Upper lobe of left lung (tissue), 6 donors: ENCODE measurements at regions not wholly inside any gene's neighbourhood (a gene's known extent, or its start where the extent isn't known, plus 50 kb on each side); places are given as distances from the start of the nearest gene placed in this dataset.

Source experiments
- ATAC-seq, 2 donors: fragments of 200-7000 bp; cut with Tn5 transposase; one replicate each; pipeline ENCODE4 v1.9.1; 2022; ENCODE audit warnings: mild to moderate bottlenecking in 2 of 2, moderate library complexity in 2 of 2; ENCODE audit not compliant: low FRiP score in 2 of 2
- DNase-seq, 2 donors: peaks; one replicate each; pipeline ENCODE4 v3.0.0-alpha.2; 2019 to 2020
- H3K27ac ChIP-seq, 4 donors: fragments of 200-600 bp; sonication (generic); one replicate each; pipeline ENCODE4 v1.5.1; 2016 to 2019
- H3K27me3 ChIP-seq, 4 donors: fragments of 200-600 bp; sonication (generic); one replicate each; pipeline ENCODE4 v1.5.1; 2017 to 2019
- H3K36me3 ChIP-seq, 4 donors: fragments of 200-600 bp; sonication (generic); one replicate each; pipeline ENCODE4 v1.5.1; 2016 to 2019
- H3K4me1 ChIP-seq, 4 donors: fragments of 200-600 bp; sonication (generic); one replicate each; pipeline ENCODE4 v1.5.1; 2018 to 2019
- H3K4me3 ChIP-seq, 4 donors: fragments of 200-600 bp; sonication (generic); one replicate each; pipeline ENCODE4 v1.5.1; 2017 to 2019; ENCODE audit warnings: mild to moderate bottlenecking in 2 of 4, moderate library complexity in 1 of 4
- H3K9me3 ChIP-seq, 4 donors: fragments of 200-600 bp; sonication (generic); one replicate each; pipeline ENCODE4 v1.5.1; 2018 to 2019
- EP300 ChIP-seq, 4 donors: sonication (generic); formaldehyde crosslinking; IDR thresholded peaks; one replicate each; pipeline ENCODE4 v1.5.1; 2017; ENCODE audit warnings: antibody characterized with exemption in 4 of 4, control low read depth in 2 of 4
- POLR2A ChIP-seq, 4 donors: fragments of 450-650 bp; IDR thresholded peaks; one replicate each; pipeline ENCODE4 v1.5.1; 2016 to 2017; ENCODE audit warnings: antibody characterized with exemption in 4 of 4, mild to moderate bottlenecking in 2 of 4
- POLR2AphosphoS5 ChIP-seq, 2 donors: sonication (generic); formaldehyde crosslinking; IDR thresholded peaks; one replicate each; pipeline ENCODE4 v1.5.1; 2017; ENCODE audit warnings: antibody characterized with exemption in 2 of 2
- WGBS, 2 donors: methylation state at CpG; one replicate each; pipeline ENCODE4 v1.1.5; 2017 to 2018; 5-methylcytosine and 5-hydroxymethylcytosine counted together
- TF ChIP-seq, protein P1 (sequence below), 6 experiments: fragments of 450-650 bp in 4 of 6; fragments of 200-600 bp in 2 of 6; sonication (generic) in 2 of 6; IDR thresholded peaks; one replicate each; pipeline ENCODE4 v1.5.1; 2016 to 2019; ENCODE audit warnings: antibody characterized with exemption in 6 of 6
- donor health status: DM: no; HTN: no; CAD: no; lungs with moderate emphysema.
- donor health status: DM: no; HTN: yes; CAD: no; lungs with severe emphysema.

DNA sequence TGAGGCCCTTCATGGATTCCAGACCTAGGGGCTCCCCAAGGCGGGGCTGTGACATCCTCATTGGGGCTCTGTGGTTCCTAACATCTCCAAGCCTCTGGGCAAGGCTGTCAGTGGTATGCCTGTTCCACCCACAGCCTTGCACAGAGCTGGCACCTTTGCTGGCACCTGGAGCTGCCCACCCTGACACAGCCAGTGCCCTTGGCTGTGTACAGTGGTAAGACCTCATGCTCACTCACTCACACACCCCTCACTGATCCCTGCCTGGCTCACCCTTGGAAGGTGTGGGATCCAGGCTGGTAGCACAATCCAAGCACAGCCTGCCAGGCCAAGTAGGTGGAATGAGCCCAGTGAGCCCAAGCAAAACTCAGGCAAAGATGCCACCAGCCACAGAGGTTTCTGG lies 200.4 kb upstream of the PCDH15 start:
- no peak overlapping the region for H3K4me3 ChIP-seq

DNA sequence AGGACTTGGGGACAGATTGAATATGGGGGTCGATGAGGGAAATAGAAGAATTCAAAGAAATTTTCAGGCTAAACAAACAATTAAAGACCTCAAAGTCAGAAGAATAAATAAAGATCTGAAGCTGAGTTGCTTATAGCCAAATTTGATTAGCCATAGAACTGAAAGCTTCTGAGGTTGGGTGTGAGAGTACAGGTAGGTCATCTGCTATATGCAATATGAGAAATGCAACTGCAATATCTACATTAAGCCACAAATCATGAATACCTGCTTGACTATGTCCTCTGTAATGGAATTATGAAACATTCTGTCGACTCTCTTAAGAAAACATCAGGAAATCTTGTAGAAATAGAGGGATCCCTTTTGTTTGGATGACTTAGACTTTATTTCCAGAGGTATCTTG lies 192.1 kb upstream of the PCDH15 start:
- H3K9me3 ChIP-seq = no peaks in the 10 kb centered on the region
- H3K4me3 ChIP-seq = no peak overlapping the region
- H3K4me1 ChIP-seq = no peaks in the 10 kb centered on the region
- H3K27me3 ChIP-seq = no peaks in the 10 kb centered on the region
- ATAC-seq (no peak), DNase-seq (no peak)
- 72 to 82% methylated on average over 2 of the region's 2 CpGs for WGBS, 2 donors
- H3K27ac ChIP-seq = no peak overlapping the region
- no peak for TF ChIP-seq POLR2A (IDR thresholded peaks at IDR 0.05)
- TF ChIP-seq, protein P1, sequence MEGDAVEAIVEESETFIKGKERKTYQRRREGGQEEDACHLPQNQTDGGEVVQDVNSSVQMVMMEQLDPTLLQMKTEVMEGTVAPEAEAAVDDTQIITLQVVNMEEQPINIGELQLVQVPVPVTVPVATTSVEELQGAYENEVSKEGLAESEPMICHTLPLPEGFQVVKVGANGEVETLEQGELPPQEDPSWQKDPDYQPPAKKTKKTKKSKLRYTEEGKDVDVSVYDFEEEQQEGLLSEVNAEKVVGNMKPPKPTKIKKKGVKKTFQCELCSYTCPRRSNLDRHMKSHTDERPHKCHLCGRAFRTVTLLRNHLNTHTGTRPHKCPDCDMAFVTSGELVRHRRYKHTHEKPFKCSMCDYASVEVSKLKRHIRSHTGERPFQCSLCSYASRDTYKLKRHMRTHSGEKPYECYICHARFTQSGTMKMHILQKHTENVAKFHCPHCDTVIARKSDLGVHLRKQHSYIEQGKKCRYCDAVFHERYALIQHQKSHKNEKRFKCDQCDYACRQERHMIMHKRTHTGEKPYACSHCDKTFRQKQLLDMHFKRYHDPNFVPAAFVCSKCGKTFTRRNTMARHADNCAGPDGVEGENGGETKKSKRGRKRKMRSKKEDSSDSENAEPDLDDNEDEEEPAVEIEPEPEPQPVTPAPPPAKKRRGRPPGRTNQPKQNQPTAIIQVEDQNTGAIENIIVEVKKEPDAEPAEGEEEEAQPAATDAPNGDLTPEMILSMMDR (IDR thresholded peaks at IDR 0.05) = no peak
- TF ChIP-seq POLR2AphosphoS5 (IDR thresholded peaks at IDR 0.05) = no peak
- TF ChIP-seq EP300 (IDR thresholded peaks at IDR 0.05) = no peak
- no peaks in the 10 kb centered on the region for H3K36me3 ChIP-seq

More for the DNA sequence above, 200.4 kb upstream of the PCDH15 start:
- Histone ChIP-seq H3K36me3 (no peaks in the 10 kb centered on the region), H3K27ac (no peak overlapping the region), H3K27me3 (no peaks in the 10 kb centered on the region), H3K4me1 (no peaks in the 10 kb centered on the region), H3K9me3 (no peaks in the 10 kb centered on the region)
- peak in 1 of 2 donors; percentile 2 for DNase-seq
- ATAC-seq = no peak
- TF ChIP-seq POLR2A (IDR thresholded peaks at IDR 0.05) (no peak), EP300 (IDR thresholded peaks at IDR 0.05) (no peak)
- 92% methylated on average over 1 of the region's 1 CpG; no CpG with 5 or more reads in 1 of the 2 donors for WGBS, 2 donors

DNA sequence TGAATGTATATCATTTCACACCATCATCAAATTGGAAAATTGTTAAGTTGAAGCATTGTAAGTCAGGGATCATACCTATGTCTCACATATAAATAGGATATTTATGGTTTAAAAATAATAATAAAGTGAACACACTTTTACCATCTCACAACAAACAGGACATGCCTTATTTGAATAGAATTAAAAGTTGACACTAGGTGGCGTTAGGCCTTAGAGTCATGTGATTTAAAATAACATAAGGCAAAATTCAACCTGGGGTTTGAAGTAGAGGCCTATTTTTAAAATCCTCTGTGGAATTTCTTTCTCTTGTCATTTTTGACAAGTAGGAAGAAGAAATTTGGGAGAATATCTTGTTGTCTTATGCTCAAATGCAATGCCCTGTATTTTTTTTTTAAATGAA lies 184.7 kb upstream of the PCDH15 start:
- Histone ChIP-seq H3K4me1 (no peaks in the 10 kb centered on the region), H3K9me3 (no peaks in the 10 kb centered on the region), H3K36me3 (no peaks in the 10 kb centered on the region), H3K27ac (no peak overlapping the region), H3K27me3 (no peaks in the 10 kb centered on the region), H3K4me3 (no peak overlapping the region)
- TF ChIP-seq, protein P1 (IDR thresholded peaks at IDR 0.05) = peak in 1 of 6 experiments; percentile 21
- no peak for TF ChIP-seq POLR2AphosphoS5 (IDR thresholded peaks at IDR 0.05)
- DNase-seq = no peak
- no peak for ATAC-seq
- WGBS, 2 donors = 17 to 24% methylated on average over 1 of the region's 1 CpG

DNA sequence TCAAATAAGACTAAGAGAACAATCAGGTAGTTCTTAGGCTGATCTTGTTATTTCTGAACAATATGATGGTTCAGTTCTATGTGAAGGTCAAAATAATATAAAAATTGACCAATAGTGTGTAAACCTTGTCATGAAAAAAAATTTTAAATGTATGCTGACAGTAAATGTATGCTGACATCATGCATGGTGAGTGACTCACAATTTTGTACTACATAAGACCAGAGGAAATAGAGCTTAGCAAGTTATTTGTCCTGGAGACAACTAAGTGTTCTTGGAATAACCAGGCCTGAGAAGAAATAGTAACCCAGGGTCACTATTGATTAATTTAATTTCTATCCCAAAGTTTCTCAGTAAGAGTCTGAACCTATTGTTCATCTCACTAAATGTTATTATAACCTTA lies 182.2 kb upstream of the PCDH15 start:
- Histone ChIP-seq H3K27ac (no peak overlapping the region), H3K4me3 (no peak overlapping the region), H3K27me3 (no peaks in the 10 kb centered on the region), H3K9me3 (no peaks in the 10 kb centered on the region), H3K36me3 (no peaks in the 10 kb centered on the region), H3K4me1 (no peaks in the 10 kb centered on the region)
- TF ChIP-seq POLR2A (IDR thresholded peaks at IDR 0.05) (no peak), EP300 (IDR thresholded peaks at IDR 0.05) (no peak), POLR2AphosphoS5 (IDR thresholded peaks at IDR 0.05) (no peak)
- TF ChIP-seq, protein P1 (IDR thresholded peaks at IDR 0.05) = no peak
- no peak for DNase-seq
- no peak for ATAC-seq

DNA sequence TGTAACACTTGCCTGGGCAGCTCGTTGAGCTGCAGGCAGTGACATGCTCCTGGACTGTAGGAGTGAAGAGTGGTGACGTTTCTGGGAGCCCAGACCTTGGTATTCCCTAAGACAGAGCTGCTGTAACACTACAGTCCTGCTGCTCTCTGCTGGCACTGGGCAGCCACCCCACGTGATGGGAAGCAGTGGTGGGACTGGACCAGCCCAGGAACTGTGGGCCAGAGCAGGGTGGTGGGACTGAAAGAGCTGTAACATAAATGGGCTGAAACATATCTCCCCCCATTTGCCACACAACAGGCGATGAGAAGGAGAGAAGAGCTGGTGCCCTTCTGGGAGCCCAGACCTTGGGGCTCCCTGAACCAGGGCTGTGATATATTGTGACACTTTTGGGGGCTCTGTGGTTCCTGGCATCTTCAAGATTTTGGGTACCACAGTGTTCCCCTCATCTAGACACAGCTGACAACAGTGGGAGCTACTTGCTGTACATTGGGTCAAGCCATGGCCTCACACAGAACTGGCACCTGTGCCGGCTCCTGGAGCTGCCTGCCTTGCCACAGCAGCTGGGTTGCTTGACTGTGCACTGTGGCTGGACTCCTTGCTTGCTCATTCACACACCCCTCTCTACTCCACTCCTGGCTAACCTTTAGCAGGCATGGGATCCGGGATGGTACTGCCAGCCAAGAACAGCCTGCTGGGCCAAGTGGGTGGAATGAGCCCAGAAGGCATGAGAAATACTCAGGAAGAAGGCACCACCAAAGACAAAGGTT lies 161.3 kb upstream of the PCDH15 start:
- Histone ChIP-seq H3K9me3 (peaks cover 0 to 9% (median 0%) of the 10 kb centered on the region in 4 donors), H3K4me3 (no peak overlapping the region), H3K27ac (no peak overlapping the region), H3K36me3 (no peaks in the 10 kb centered on the region), H3K27me3 (no peaks in the 10 kb centered on the region), H3K4me1 (no peaks in the 10 kb centered on the region)
- ATAC-seq (peak; percentile 19 to 21), DNase-seq (peak in 1 of 2 donors; percentile 8)
- TF ChIP-seq, protein P1 (IDR thresholded peaks at IDR 0.05) = no peak
- TF ChIP-seq POLR2A (IDR thresholded peaks at IDR 0.05) (no peak), EP300 (IDR thresholded peaks at IDR 0.05) (no peak), POLR2AphosphoS5 (IDR thresholded peaks at IDR 0.05) (no peak)
- WGBS, 2 donors = 71 to 78% methylated on average over 6 of the region's 6 CpGs
